ENCODE measurements at regions not wholly inside any gene's neighbourhood (a gene's known extent, or its start where the extent isn't known, plus 50 kb on each side); places are given as distances from the start of the nearest gene placed in this dataset.

DNA sequence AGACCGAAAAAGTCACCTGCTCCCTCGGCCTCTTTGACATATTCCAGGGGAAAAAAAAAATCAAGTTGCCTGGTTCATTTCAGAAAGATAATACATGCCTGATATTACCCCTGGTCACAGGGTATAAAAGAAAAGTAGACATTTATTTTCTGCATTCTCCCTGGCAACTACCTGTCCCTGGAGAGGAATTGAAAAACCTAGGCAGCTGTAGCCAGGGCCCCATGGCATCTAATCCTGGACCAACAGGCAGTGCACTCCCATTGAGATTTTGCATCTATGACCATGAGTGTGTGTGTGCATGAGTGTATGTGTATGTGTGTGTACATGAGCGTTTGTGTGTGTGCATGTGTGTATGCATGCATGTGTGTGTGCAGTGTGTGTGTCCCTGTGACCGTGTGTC is 338.2 kb upstream of the PFKP start:
- no peak overlapping the region for H2BK12ac ChIP-seq (ENCODE audit: insufficient read length, low read depth, low read length)
- TF ChIP-seq, protein P1, sequence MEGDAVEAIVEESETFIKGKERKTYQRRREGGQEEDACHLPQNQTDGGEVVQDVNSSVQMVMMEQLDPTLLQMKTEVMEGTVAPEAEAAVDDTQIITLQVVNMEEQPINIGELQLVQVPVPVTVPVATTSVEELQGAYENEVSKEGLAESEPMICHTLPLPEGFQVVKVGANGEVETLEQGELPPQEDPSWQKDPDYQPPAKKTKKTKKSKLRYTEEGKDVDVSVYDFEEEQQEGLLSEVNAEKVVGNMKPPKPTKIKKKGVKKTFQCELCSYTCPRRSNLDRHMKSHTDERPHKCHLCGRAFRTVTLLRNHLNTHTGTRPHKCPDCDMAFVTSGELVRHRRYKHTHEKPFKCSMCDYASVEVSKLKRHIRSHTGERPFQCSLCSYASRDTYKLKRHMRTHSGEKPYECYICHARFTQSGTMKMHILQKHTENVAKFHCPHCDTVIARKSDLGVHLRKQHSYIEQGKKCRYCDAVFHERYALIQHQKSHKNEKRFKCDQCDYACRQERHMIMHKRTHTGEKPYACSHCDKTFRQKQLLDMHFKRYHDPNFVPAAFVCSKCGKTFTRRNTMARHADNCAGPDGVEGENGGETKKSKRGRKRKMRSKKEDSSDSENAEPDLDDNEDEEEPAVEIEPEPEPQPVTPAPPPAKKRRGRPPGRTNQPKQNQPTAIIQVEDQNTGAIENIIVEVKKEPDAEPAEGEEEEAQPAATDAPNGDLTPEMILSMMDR (conservative IDR thresholded peaks at IDR 0.05) = no peak
- H3K27me3 ChIP-seq (ENCODE audit: insufficient read depth, low read length) = no peaks in the 10 kb centered on the region
- Mint-ChIP-seq H3K27ac (no peak overlapping the region; a peak in 1 of 7 replicates), H3K9me3 (peaks cover 0 to 3% of the 10 kb centered on the region in 2 experiments; a peak in 1 of 5 replicates), H3K4me3 (no peak overlapping the region), H3K27me3 (ENCODE audit: low read depth) (peaks cover 2% of the 10 kb centered on the region; the same call in 1 of the 2 replicates), H3K4me1 (no peaks in the 10 kb centered on the region), H3K36me3 (ENCODE audit: insufficient read depth in 1 of 3, low read depth in 3 of 3) (no peaks in the 10 kb centered on the region)
- H2BK20ac ChIP-seq (ENCODE audit: low read depth, low read length, poor library complexity, severe bottlenecking) = no peak overlapping the region
- no peak overlapping the region for H3K9ac ChIP-seq (ENCODE audit: extremely low read depth, insufficient read length, low read length)
- no peaks in the 10 kb centered on the region for H3K23me2 ChIP-seq (ENCODE audit: insufficient read length, low read depth, low read length, poor library complexity, severe bottlenecking)
- no CpG with 5 or more reads among the region's 4 CpGs for WGBS (ENCODE audit: extremely low coverage, insufficient read length, low lambda C conversion rate)
- no peak overlapping the region for H3K23ac ChIP-seq (ENCODE audit: insufficient read length, low read depth, low read length)
- no peaks in the 10 kb centered on the region for H4K20me1 ChIP-seq (ENCODE audit: control insufficient read depth, insufficient read depth, insufficient read length)
- no peak overlapping the region for H3K4ac ChIP-seq (ENCODE audit: low read depth, low read length)
- H3K4me2 ChIP-seq (ENCODE audit: insufficient read depth, insufficient read length, low read length) = no peak overlapping the region
- H3K56ac ChIP-seq (ENCODE audit: insufficient read length, low read depth, low read length) = no peak overlapping the region
- no peak overlapping the region for H2BK5ac ChIP-seq (ENCODE audit: insufficient read length, low read length)
- H2AFZ ChIP-seq (ENCODE audit: low read length) = no peak overlapping the region
- H4K91ac ChIP-seq (ENCODE audit: insufficient read length, low read depth, low read length) = no peak overlapping the region
- no peak overlapping the region for H4K5ac ChIP-seq (ENCODE audit: insufficient read length, low read depth, low read length)
- no peak overlapping the region for H3T11ph ChIP-seq (ENCODE audit: low read length)
- no peak overlapping the region for H2BK120ac ChIP-seq (ENCODE audit: low read depth, low read length, poor library complexity, severe bottlenecking)
- no peak for DNase-seq
- H4K8ac ChIP-seq (replicated peaks; ENCODE audit: insufficient read length, low read depth, low read length) = no peak overlapping the region
- H3K14ac ChIP-seq (ENCODE audit: insufficient read depth, low read length) = peak overlapping the region; percentile 12; the same call in 1 of the 2 replicates
- no peak overlapping the region for H2BK15ac ChIP-seq (ENCODE audit: low read depth, low read length)
- H3K79me2 ChIP-seq (ENCODE audit: insufficient read depth, low read length) = no peaks in the 10 kb centered on the region
- no peaks in the 10 kb centered on the region for H3K4me1 ChIP-seq (ENCODE audit: insufficient read depth, low read length)
- no peak overlapping the region for H3K27ac ChIP-seq (ENCODE audit: insufficient read length, low read depth, low read length)
- H3K79me1 ChIP-seq (ENCODE audit: insufficient read depth, low read depth, low read length, poor library complexity, severe bottlenecking) = no peaks in the 10 kb centered on the region
- H2AK5ac ChIP-seq (ENCODE audit: insufficient read length, low read length) = no peak overlapping the region
- no peak overlapping the region for H3K18ac ChIP-seq (ENCODE audit: insufficient read length, low read depth, low read length)
- H3K9me3 ChIP-seq (ENCODE audit: control insufficient read depth, low read depth, low read length) = no peaks in the 10 kb centered on the region
